ENCODE measurements at regions not wholly inside any gene's neighbourhood (a gene's known extent, or its start where the extent isn't known, plus 50 kb on each side); places are given as distances from the start of the nearest gene placed in this dataset.
"Not testable (repeated sequence)": the region's sequence is repeated elsewhere in the genome, so short reads cannot be mapped to it uniquely, and the experiment has no call there.

- DNase-seq (ENCODE audit: low spot score) = no peak
Observed at GRCh38 chr20:56689318-56689717, 60.2 kb downstream of the TFAP2C start.

- DNase-seq (ENCODE audit: low spot score) = no peak
Observed at GRCh38 chr20:56689852-56690485, 60.9 kb downstream of the TFAP2C start.

- DNase-seq (ENCODE audit: low spot score) = no peak
Observed at GRCh38 chr20:56690531-56691175, 61.5 kb downstream of the TFAP2C start.

GRCh38 chr20:56691325-56691998, 62.4 kb downstream of the TFAP2C start:
- no peak for DNase-seq (ENCODE audit: low spot score)

- no peak for DNase-seq (ENCODE audit: low spot score)
Observed at GRCh38 chr20:56693217-56693616, 64.1 kb downstream of the TFAP2C start.

GRCh38 chr20:56697476-56697875, 68.4 kb downstream of the TFAP2C start:
- DNase-seq (ENCODE audit: low spot score) = no peak

GRCh38 chr20:56698297-56698696, 69.2 kb downstream of the TFAP2C start:
- no peak for DNase-seq (ENCODE audit: low spot score)

GRCh38 chr20:56698749-56699148, 69.6 kb downstream of the TFAP2C start:
- DNase-seq (ENCODE audit: low spot score) = no peak

- DNase-seq (ENCODE audit: low spot score) = no peak
Observed at GRCh38 chr20:56702931-56703840, 74.1 kb downstream of the TFAP2C start.

GRCh38 chr20:56706867-56707360, 77.8 kb downstream of the TFAP2C start:
- no peak for DNase-seq (ENCODE audit: low spot score)

- no peak for DNase-seq (ENCODE audit: low spot score)
Observed at GRCh38 chr20:56708991-56709390, 79.9 kb downstream of the TFAP2C start.

GRCh38 chr20:56710125-56710524, 81.0 kb downstream of the TFAP2C start:
- DNase-seq (ENCODE audit: low spot score) = no peak

- not testable (repeated sequence) for DNase-seq (ENCODE audit: low spot score)
Observed at GRCh38 chr20:56710577-56710976, 81.5 kb downstream of the TFAP2C start.

- no peak for DNase-seq (ENCODE audit: low spot score)
Observed at GRCh38 chr20:56711018-56711417, 81.9 kb downstream of the TFAP2C start.

- no peak for DNase-seq (ENCODE audit: low spot score)
Observed at GRCh38 chr20:56715309-56715708, 86.2 kb downstream of the TFAP2C start.

GRCh38 chr20:56715902-56716519, 86.9 kb downstream of the TFAP2C start:
- no peak for DNase-seq (ENCODE audit: low spot score)

GRCh38 chr20:56716806-56717205, 87.7 kb downstream of the TFAP2C start:
- DNase-seq (ENCODE audit: low spot score) = no peak

GRCh38 chr20:56718816-56719215, 89.7 kb downstream of the TFAP2C start:
- DNase-seq (ENCODE audit: low spot score) = no peak

- DNase-seq (ENCODE audit: low spot score) = no peak
Observed at GRCh38 chr20:56720620-56721213, 91.6 kb downstream of the TFAP2C start.

- DNase-seq (ENCODE audit: low spot score) = peak; percentile 12
Observed at GRCh38 chr20:56722042-56722441, 92.9 kb downstream of the TFAP2C start.

- DNase-seq (ENCODE audit: low spot score) = no peak
Observed at GRCh38 chr20:56723331-56723730, 94.2 kb downstream of the TFAP2C start.

All from mucosa of gallbladder (tissue), 1 donor.